Erythroblast (primary cell): ENCODE measurements at regions not wholly inside any gene's neighbourhood (a gene's known extent, or its start where the extent isn't known, plus 50 kb on each side); places are given as distances from the start of the nearest gene placed in this dataset.

Experiments used
- GATA1 ChIP-seq: IDR thresholded peaks from 2 replicates; pipeline ENCODE4 v1.6.1; 2011; ENCODE audit warnings: low read depth, mild to moderate bottlenecking, control low read depth, low read length, moderate library complexity
- POLR2A ChIP-seq: IDR thresholded peaks from 2 replicates; pipeline ENCODE4 v1.6.1; 2011; ENCODE audit warnings: mild to moderate bottlenecking, low read length

DNA sequence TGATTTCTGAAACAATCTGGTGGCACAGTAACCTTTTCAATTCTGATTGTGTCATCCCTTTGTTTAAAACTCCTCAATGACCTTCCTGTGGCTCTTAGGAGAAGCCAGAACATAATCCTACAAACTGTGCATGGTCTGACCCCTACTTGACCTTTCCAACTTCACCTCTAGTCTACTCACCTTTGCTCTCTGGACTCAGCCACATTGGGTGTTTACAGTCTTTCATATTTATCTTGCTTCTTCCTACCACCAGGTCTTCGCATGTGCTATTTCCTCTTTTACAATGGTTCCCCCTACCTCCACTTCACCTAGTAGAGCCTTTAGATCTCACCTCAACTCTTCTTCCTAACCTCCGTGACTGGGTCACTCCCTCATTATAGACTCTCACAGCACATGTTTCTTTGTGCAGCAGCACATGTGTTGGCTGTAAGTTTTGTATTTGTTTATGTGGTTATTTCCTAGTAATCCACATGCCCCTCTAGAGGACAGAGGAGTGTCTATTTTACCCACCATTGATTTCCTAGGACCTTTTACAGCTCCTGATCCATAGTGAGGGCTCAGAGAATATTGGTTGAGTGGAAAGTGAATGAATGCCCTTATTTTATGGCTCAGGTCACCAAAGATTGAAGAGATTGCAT, 320.8 kb upstream of the MEIS1 start:
- TF ChIP-seq POLR2A (no peak), GATA1 (no peak)
